Naive thymus-derived CD4-positive, alpha-beta T cell (primary cell): ENCODE measurements at regions not wholly inside any gene's neighbourhood (a gene's known extent, or its start where the extent isn't known, plus 50 kb on each side); places are given as distances from the start of the nearest gene placed in this dataset.
"Not testable (repeated sequence)": the region's sequence is repeated elsewhere in the genome, so short reads cannot be mapped to it uniquely, and the experiment has no call there.

Experiments used
- ATAC-seq: fragments of 150-1000 bp; cut with Tn5 transposase; 2 replicates; pipeline ENCODE4 v1.10.0; 2021; ENCODE audit warnings: mild to moderate bottlenecking, moderate library complexity
- CTCF ChIA-PET: fragments of 350-600 bp; sonication (Branson Sonifier 250); formaldehyde crosslinking; loops from one replicate; lab custom pipeline; 2021; ENCODE audit warnings: antibody characterized with exemption; lab: Charles Lee
- POLR2A ChIA-PET: fragments of 350-600 bp; sonication (Branson Sonifier 250); formaldehyde crosslinking; loops from one replicate; lab custom pipeline; 2021; ENCODE audit warnings: antibody characterized with exemption, inconsistent platforms; lab: Charles Lee
- DNase-seq, 9 donors: peaks; one replicate each; pipeline versions ENCODE4 v3.0.0 to v3.0.0-alpha.2; 2020 to 2022; ENCODE audit warnings: mixed read lengths in 1 of 9
- H3K27ac ChIP-seq: one replicate; pipeline ENCODE4 v1.7.0; 2013; ENCODE audit warnings: mild to moderate bottlenecking, low read depth, low read length, moderate library complexity
- H3K27me3 ChIP-seq, 2 donors: one replicate each; pipeline ENCODE4 v1.7.0; 2013; ENCODE audit warnings: low read length in 2 of 2, mild to moderate bottlenecking in 2 of 2, moderate library complexity in 2 of 2; ENCODE audit not compliant: control insufficient read depth in 2 of 2, insufficient read depth in 2 of 2
- H3K36me3 ChIP-seq, 3 experiments: 1 replicate in 2 of 3; 2 replicates in 1 of 3; pipeline ENCODE4 v1.7.0; 2013; ENCODE audit warnings: low read length in 3 of 3, mild to moderate bottlenecking in 3 of 3, moderate library complexity in 1 of 3; ENCODE audit not compliant: insufficient read depth in 3 of 3, control insufficient read depth in 2 of 3
- H3K4me1 ChIP-seq, 2 donors: one replicate each; pipeline ENCODE4 v1.7.0; 2013; ENCODE audit warnings: low read length in 2 of 2, mild to moderate bottlenecking in 2 of 2, moderate library complexity in 1 of 2; ENCODE audit not compliant: control insufficient read depth in 2 of 2, insufficient read depth in 2 of 2
- H3K4me3 ChIP-seq: 2 replicates; pipeline ENCODE4 v1.7.0; 2013; ENCODE audit warnings: mild to moderate bottlenecking, low read length
- H3K9me3 ChIP-seq, 3 experiments: 1 replicate in 2 of 3; 2 replicates in 1 of 3; pipeline ENCODE4 v1.7.0; 2013; ENCODE audit warnings: low read length in 3 of 3; ENCODE audit not compliant: control insufficient read depth in 2 of 3
- H3K27ac Mint-ChIP-seq, 9 donors: one replicate each; pipeline ENCODE4 v1.8.0; 2020 to 2022; ENCODE audit warnings: mixed read lengths in 9 of 9, mild to moderate bottlenecking in 8 of 9, moderate library complexity in 5 of 9, inconsistent platforms in 2 of 9
- H3K27me3 Mint-ChIP-seq, 5 donors: one replicate each; pipeline ENCODE4 v1.8.0; 2021 to 2022; ENCODE audit warnings: mixed read lengths in 5 of 5, mild to moderate bottlenecking in 1 of 5
- H3K36me3 Mint-ChIP-seq, 5 donors: one replicate each; pipeline ENCODE4 v1.8.0; 2020 to 2022; ENCODE audit warnings: mixed read lengths in 5 of 5, mild to moderate bottlenecking in 3 of 5, inconsistent platforms in 1 of 5
- H3K4me1 Mint-ChIP-seq, 7 donors: one replicate each; pipeline ENCODE4 v1.8.0; 2020 to 2022; ENCODE audit warnings: mixed read lengths in 7 of 7, mild to moderate bottlenecking in 3 of 7, inconsistent platforms in 1 of 7
- H3K4me3 Mint-ChIP-seq, 10 donors: one replicate each; pipeline ENCODE4 v1.8.0; 2020 to 2022; ENCODE audit warnings: mild to moderate bottlenecking in 10 of 10, mixed read lengths in 10 of 10, moderate library complexity in 6 of 10, inconsistent platforms in 2 of 10
- H3K9me3 Mint-ChIP-seq, 11 donors: one replicate each; pipeline ENCODE4 v1.8.0; 2020 to 2022; ENCODE audit warnings: mixed read lengths in 11 of 11, mild to moderate bottlenecking in 4 of 11, inconsistent platforms in 1 of 11, moderate library complexity in 1 of 11
- intact Hi-C, 2 donors: fragments of 100-400 bp; cut with micrococcal nuclease; formaldehyde crosslinking; loops; one replicate each; pipeline ENCODE4 v1.15.1; 2023

GRCh38 chrX:35562395-35562794 lies 235.7 kb upstream of the MAGEB16 start:
- no peak overlapping the region for H3K4me3 ChIP-seq
- ChIA-PET POLR2A (no interaction called here), CTCF (no interaction called here)
- Mint-ChIP-seq H3K4me1 (no peaks in the 10 kb centered on the region), H3K27me3 (no peaks in the 10 kb centered on the region), H3K27ac (no peak overlapping the region), H3K9me3 (peaks cover 0 to 1% (median 0%) of the 10 kb centered on the region in 11 donors), H3K36me3 (no peaks in the 10 kb centered on the region), H3K4me3 (no peak overlapping the region)
- H3K27me3 ChIP-seq = no peaks in the 10 kb centered on the region
- ATAC-seq (no peak), DNase-seq (no peak)
- H3K36me3 ChIP-seq = no peaks in the 10 kb centered on the region
- no peaks in the 10 kb centered on the region for H3K9me3 ChIP-seq
- intact Hi-C loops = no loop called here
- no peaks in the 10 kb centered on the region for H3K4me1 ChIP-seq
- H3K27ac ChIP-seq = no peak overlapping the region

- no peak overlapping the region for H3K27ac Mint-ChIP-seq
- intact Hi-C loops = no loop called here
- H3K4me1 Mint-ChIP-seq = no peaks in the 10 kb centered on the region
- H3K9me3 Mint-ChIP-seq = peaks cover 0 to 2% (median 0%) of the 10 kb centered on the region in 11 donors
- H3K27me3 Mint-ChIP-seq = no peaks in the 10 kb centered on the region
- CTCF ChIA-PET = no interaction called here
- POLR2A ChIA-PET = no interaction called here
- ATAC-seq (no peak), DNase-seq (no peak)
- Histone ChIP-seq H3K36me3 (no peaks in the 10 kb centered on the region), H3K9me3 (no peaks in the 10 kb centered on the region), H3K4me3 (no peak overlapping the region), H3K4me1 (no peaks in the 10 kb centered on the region), H3K27ac (no peak overlapping the region), H3K27me3 (no peaks in the 10 kb centered on the region)
- no peak overlapping the region for H3K4me3 Mint-ChIP-seq
- no peaks in the 10 kb centered on the region for H3K36me3 Mint-ChIP-seq
Observed at GRCh38 chrX:35590210-35590609, 207.9 kb upstream of the MAGEB16 start.

DNA sequence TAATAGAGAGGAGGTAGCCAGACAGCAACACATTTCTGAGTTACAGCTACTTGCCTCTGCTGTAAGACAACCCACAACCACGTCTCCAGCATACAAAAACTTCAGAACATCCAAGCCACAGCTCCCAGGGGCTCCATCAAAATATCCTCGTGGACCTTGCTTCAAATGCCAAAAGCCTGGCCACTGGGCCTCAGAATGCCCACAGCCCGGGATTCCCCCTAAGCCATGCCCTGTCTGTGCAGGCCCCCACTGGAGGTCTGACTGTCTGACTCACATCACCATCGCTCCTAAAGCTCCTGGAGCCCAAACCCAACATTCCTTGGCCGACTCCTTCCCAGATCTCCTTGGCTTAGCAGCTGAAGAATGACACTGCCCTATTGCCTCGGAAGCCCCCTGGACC lies 186.6 kb upstream of the MAGEB16 start:
- H3K27ac Mint-ChIP-seq, POLR2A ChIA-PET, H3K36me3 Mint-ChIP-seq, H3K9me3 ChIP-seq, CTCF ChIA-PET, H3K27me3 Mint-ChIP-seq, H3K27me3 ChIP-seq, H3K4me1 Mint-ChIP-seq, H3K4me1 ChIP-seq, ATAC-seq, intact Hi-C loops, H3K4me3 ChIP-seq, H3K36me3 ChIP-seq, H3K4me3 Mint-ChIP-seq, H3K27ac ChIP-seq, DNase-seq: not testable (repeated sequence)
- H3K9me3 Mint-ChIP-seq = peaks cover 0 to 10% (median 3%) of the 10 kb centered on the region in 11 donors

- Mint-ChIP-seq H3K27me3 (no peaks in the 10 kb centered on the region), H3K4me1 (no peaks in the 10 kb centered on the region), H3K9me3 (peaks cover 0 to 9% (median 1%) of the 10 kb centered on the region in 11 donors), H3K36me3 (no peaks in the 10 kb centered on the region), H3K27ac (no peak overlapping the region), H3K4me3 (no peak overlapping the region)
- ChIA-PET POLR2A (no interaction called here), CTCF (no interaction called here)
- no peaks in the 10 kb centered on the region for H3K4me1 ChIP-seq
- no peaks in the 10 kb centered on the region for H3K27me3 ChIP-seq
- no peak overlapping the region for H3K27ac ChIP-seq
- H3K9me3 ChIP-seq = no peaks in the 10 kb centered on the region
- intact Hi-C loops = no loop called here
- H3K4me3 ChIP-seq = no peak overlapping the region
- H3K36me3 ChIP-seq = no peaks in the 10 kb centered on the region
- DNase-seq (no peak), ATAC-seq (no peak)
Observed at GRCh38 chrX:35617836-35618235, 180.3 kb upstream of the MAGEB16 start.

DNA sequence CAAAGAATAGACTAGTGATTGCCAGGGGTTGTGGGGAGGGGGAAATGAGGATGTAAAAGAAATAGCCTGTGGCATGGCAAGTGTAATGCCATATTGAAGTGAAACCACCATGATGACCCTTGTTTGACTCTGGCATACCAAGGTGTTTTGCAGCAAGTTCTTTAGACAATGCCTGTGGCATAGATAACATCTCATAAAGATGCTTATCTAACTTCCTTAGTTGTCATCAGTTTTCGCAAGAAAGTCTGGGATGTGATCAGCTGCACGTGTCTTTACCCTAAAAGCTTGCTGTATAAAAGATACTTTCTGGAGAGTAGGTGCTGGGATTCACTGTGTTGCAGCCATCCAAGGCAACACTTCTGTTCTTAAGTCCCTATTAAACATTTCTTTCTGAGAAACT lies 176.1 kb upstream of the MAGEB16 start:
- no peak overlapping the region for H3K4me3 Mint-ChIP-seq
- intact Hi-C loops = no loop called here
- no peak overlapping the region for H3K27ac Mint-ChIP-seq
- H3K4me3 ChIP-seq = no peak overlapping the region
- H3K9me3 ChIP-seq = no peaks in the 10 kb centered on the region
- no peaks in the 10 kb centered on the region for H3K4me1 ChIP-seq
- ATAC-seq (no peak), DNase-seq (no peak)
- H3K27me3 ChIP-seq = no peaks in the 10 kb centered on the region
- POLR2A ChIA-PET = no interaction called here
- H3K36me3 ChIP-seq = no peaks in the 10 kb centered on the region
- no peaks in the 10 kb centered on the region for H3K36me3 Mint-ChIP-seq
- H3K9me3 Mint-ChIP-seq = peaks cover 0 to 21% (median under 1%) of the 10 kb centered on the region in 11 donors
- H3K27me3 Mint-ChIP-seq = no peaks in the 10 kb centered on the region
- H3K4me1 Mint-ChIP-seq = no peaks in the 10 kb centered on the region
- CTCF ChIA-PET = no interaction called here
- H3K27ac ChIP-seq = no peak overlapping the region

DNA sequence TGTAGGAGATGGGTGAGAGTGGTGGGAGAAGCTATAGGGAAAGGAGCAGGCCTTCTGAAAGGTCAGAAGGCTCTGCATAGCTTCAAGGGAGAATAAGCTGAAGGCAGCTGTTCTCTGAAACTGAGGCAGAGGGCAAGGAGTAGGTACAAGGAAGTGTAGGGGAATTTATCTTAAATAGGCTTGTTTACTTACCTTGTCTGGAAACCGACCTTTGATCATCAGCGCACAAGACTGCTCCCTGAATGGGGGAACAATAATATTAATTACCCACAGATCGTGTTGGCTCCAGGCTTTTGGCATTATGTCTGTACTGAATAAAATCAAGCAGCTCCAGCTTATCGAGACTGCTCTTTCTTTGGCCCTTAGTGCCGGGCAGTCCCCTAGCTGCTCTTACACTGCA lies 175.5 kb upstream of the MAGEB16 start:
- intact Hi-C loops = no loop called here
- H3K27ac Mint-ChIP-seq = no peak overlapping the region
- no peak overlapping the region for H3K27ac ChIP-seq
- H3K9me3 ChIP-seq = no peaks in the 10 kb centered on the region
- no peak for ATAC-seq
- no peak overlapping the region for H3K4me3 Mint-ChIP-seq
- DNase-seq = no peak
- peaks cover 0 to 21% (median 1%) of the 10 kb centered on the region in 11 donors for H3K9me3 Mint-ChIP-seq
- no peaks in the 10 kb centered on the region for H3K36me3 ChIP-seq
- no peaks in the 10 kb centered on the region for H3K27me3 ChIP-seq
- ChIA-PET CTCF (no interaction called here), POLR2A (no interaction called here)
- H3K36me3 Mint-ChIP-seq = no peaks in the 10 kb centered on the region
- H3K27me3 Mint-ChIP-seq = no peaks in the 10 kb centered on the region
- no peak overlapping the region for H3K4me3 ChIP-seq
- H3K4me1 Mint-ChIP-seq = no peaks in the 10 kb centered on the region
- no peaks in the 10 kb centered on the region for H3K4me1 ChIP-seq

GRCh38 chrX:35625714-35626113 lies 172.4 kb upstream of the MAGEB16 start:
- H3K36me3 Mint-ChIP-seq = no peaks in the 10 kb centered on the region
- peaks cover 0 to 21% (median 1%) of the 10 kb centered on the region in 11 donors for H3K9me3 Mint-ChIP-seq
- H3K36me3 ChIP-seq = no peaks in the 10 kb centered on the region
- H3K4me1 Mint-ChIP-seq = no peaks in the 10 kb centered on the region
- DNase-seq = no peak
- intact Hi-C loops = no loop called here
- H3K27me3 Mint-ChIP-seq = no peaks in the 10 kb centered on the region
- H3K4me3 ChIP-seq = no peak overlapping the region
- no peak overlapping the region for H3K27ac Mint-ChIP-seq
- CTCF ChIA-PET = no interaction called here
- H3K4me1 ChIP-seq = no peaks in the 10 kb centered on the region
- POLR2A ChIA-PET = no interaction called here
- H3K4me3 Mint-ChIP-seq = no peak overlapping the region
- no peak overlapping the region for H3K27ac ChIP-seq
- no peaks in the 10 kb centered on the region for H3K9me3 ChIP-seq
- ATAC-seq = no peak
- H3K27me3 ChIP-seq = no peaks in the 10 kb centered on the region
